GM21825 (cell line): ENCODE measurements at regions not wholly inside any gene's neighbourhood (a gene's known extent, or its start where the extent isn't known, plus 50 kb on each side); places are given as distances from the start of the nearest gene placed in this dataset.

Source experiments
- ATAC-seq: cut with Tn5 transposase; IDR thresholded peaks from one replicate; pipeline ENCODE4 v1.9.1; 2021; ENCODE audit warnings: mild to moderate bottlenecking, moderate library complexity; ENCODE audit not compliant: unreplicated experiment

DNA sequence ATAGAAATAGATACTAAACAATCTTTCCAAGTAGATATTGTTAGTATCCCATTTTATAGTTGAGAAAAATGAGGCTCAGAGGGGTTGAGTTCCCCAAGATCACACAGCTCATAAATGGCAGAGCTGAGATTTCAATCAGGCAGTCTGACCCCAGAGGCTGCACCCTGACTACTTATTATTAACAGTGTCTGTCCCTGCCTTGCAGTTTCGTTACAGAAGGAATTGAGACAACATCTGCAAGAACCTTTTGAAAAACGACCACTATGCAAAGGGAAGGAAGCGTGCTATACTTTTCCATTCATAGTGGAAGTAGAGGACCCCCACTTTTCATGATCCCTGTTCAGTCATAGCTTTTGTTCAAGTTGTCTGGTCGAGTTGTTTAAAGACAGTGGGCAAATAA is 53.2 kb upstream of the SEC11C start:
- ATAC-seq = no peak

- ATAC-seq = no peak
Observed at GRCh38 chr18:59087391-59087790, 52.3 kb upstream of the SEC11C start.
